Ovary (tissue), 3 donors: ENCODE measurements at regions not wholly inside any gene's neighbourhood (a gene's known extent, or its start where the extent isn't known, plus 50 kb on each side); places are given as distances from the start of the nearest gene placed in this dataset.

Source experiments
- CTCF ChIP-seq, 3 donors: fragments of 450-650 bp in 2 of 3; fragments of 200-600 bp in 1 of 3; IDR thresholded peaks; one replicate each; pipeline versions ENCODE4 v1.5.1 to v1.8.0; 2016 to 2022; ENCODE audit warnings: antibody characterized with exemption in 3 of 3, mild to moderate bottlenecking in 1 of 3
- POLR2A ChIP-seq: fragments of 450-650 bp; IDR thresholded peaks from one replicate; pipeline ENCODE4 v1.6.1; 2017; ENCODE audit warnings: antibody characterized with exemption, mild to moderate bottlenecking, moderate library complexity
- donor health status: DM: no; HTN: no; CAD: no.

DNA sequence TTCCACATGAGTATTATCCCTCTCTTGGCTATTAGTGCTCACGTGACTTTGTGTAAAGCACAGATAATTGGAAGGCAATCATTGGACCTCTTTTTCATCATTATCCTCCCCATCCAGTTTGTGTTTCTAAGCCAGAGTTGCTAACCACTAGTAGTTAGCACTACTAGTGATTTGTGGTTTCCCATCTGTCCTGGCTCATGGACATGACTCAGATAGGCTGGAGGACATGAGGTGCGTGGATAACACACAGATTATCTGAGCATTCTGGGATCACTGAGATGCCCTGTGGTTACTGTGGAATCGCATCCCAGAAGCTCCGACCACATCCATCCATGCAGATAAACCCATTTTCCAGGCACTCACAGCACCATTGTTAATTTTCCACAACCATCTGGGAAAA is 123.8 kb upstream of the NAA20 start:
- TF ChIP-seq POLR2A = no peak
- no peak for TF ChIP-seq CTCF (IDR thresholded peaks at IDR 0.05)
